HL-60 (cell line): ENCODE measurements at regions not wholly inside any gene's neighbourhood (a gene's known extent, or its start where the extent isn't known, plus 50 kb on each side); places are given as distances from the start of the nearest gene placed in this dataset.

Source experiments
- DNase-seq, 2 experiments: peaks; one replicate each; pipeline ENCODE4 v3.0.0-alpha.2; 2010 to 2020; ENCODE audit warnings: low read depth in 1 of 2, low spot score in 1 of 2
- H3K27ac ChIP-seq: fragments of 250-450 bp; sonication (Bioruptor Pico); replicated peaks from 2 replicates; pipeline ENCODE4 v1.5.1; 2020; ENCODE audit warnings: mild to moderate bottlenecking, moderate library complexity
- H3K27me3 ChIP-seq: fragments of 250-450 bp; sonication (Bioruptor Pico); 2 replicates; pipeline ENCODE4 v1.5.1; 2021; ENCODE audit warnings: mild to moderate bottlenecking, moderate library complexity; ENCODE audit not compliant: insufficient read depth, poor library complexity, severe bottlenecking
- H3K4me3 ChIP-seq: replicated peaks from 2 replicates; pipeline ENCODE4 v1.5.1; 2011; ENCODE audit warnings: mild to moderate bottlenecking, control low read depth, low read length; ENCODE audit not compliant: insufficient read depth
- CTCF ChIP-seq: IDR thresholded peaks from one replicate; pipeline ENCODE4 v1.5.1; 2011; ENCODE audit warnings: low read length, control low read depth, inconsistent platforms; ENCODE audit not compliant: insufficient read depth
- GABPA ChIP-seq: IDR thresholded peaks from 2 replicates; pipeline ENCODE4 v1.6.1; 2012; ENCODE audit warnings: low read depth
- POLR2AphosphoS5 ChIP-seq: IDR thresholded peaks from 2 replicates; pipeline ENCODE4 v1.6.1; 2012; ENCODE audit warnings: low read depth
- REST ChIP-seq: IDR thresholded peaks from 2 replicates; pipeline ENCODE4 v1.6.1; 2012; ENCODE audit warnings: low read depth; ENCODE audit not compliant: insufficient replicate concordance
- SPI1 ChIP-seq: IDR thresholded peaks from 2 replicates; pipeline ENCODE4 v1.6.1; 2012; ENCODE audit warnings: low read depth, mild to moderate bottlenecking, borderline replicate concordance

- no peak for DNase-seq
- no peak overlapping the region for H3K27ac ChIP-seq
- TF ChIP-seq POLR2AphosphoS5 = no peak
- peaks cover 2% of the 10 kb centered on the region for H3K27me3 ChIP-seq
- H3K4me3 ChIP-seq = no peak overlapping the region
Measured at GRCh38 chr2:217684431-217685254, 318.2 kb downstream of the TNS1 start.

GRCh38 chr2:217683106-217683870 lies 319.5 kb downstream of the TNS1 start:
- TF ChIP-seq REST = no peak
- peaks cover 5% of the 10 kb centered on the region for H3K27me3 ChIP-seq
- no peak overlapping the region for H3K27ac ChIP-seq
- H3K4me3 ChIP-seq = no peak overlapping the region
- DNase-seq = no peak

GRCh38 chr2:217681791-217682190 lies 321.0 kb downstream of the TNS1 start:
- H3K27me3 ChIP-seq = peaks cover 5% of the 10 kb centered on the region
- no peak for DNase-seq
- H3K27ac ChIP-seq = no peak overlapping the region
- H3K4me3 ChIP-seq = no peak overlapping the region
- TF ChIP-seq REST = no peak
- no peak for TF ChIP-seq SPI1
- no peak for TF ChIP-seq GABPA
- no peak for TF ChIP-seq CTCF
- TF ChIP-seq POLR2AphosphoS5 = no peak

- no peak overlapping the region for H3K27ac ChIP-seq
- TF ChIP-seq SPI1 (no peak), CTCF (no peak), POLR2AphosphoS5 (no peak), GABPA (no peak), REST (no peak)
- no peak overlapping the region for H3K4me3 ChIP-seq
- H3K27me3 ChIP-seq = peaks cover 2% of the 10 kb centered on the region
- no peak for DNase-seq
Measured at GRCh38 chr2:217680381-217680780, 322.4 kb downstream of the TNS1 start.
